Stimulated activated CD8-positive, alpha-beta memory T cell treated with anti-CD3 and anti-CD28 coated beads, Interleukin-4, amount 100 ng/mL, for 4 hours (primary cell): ENCODE measurements at regions not wholly inside any gene's neighbourhood (a gene's known extent, or its start where the extent isn't known, plus 50 kb on each side); places are given as distances from the start of the nearest gene placed in this dataset.

Experiments
- DNase-seq, 2 donors: peaks; one replicate each; pipeline ENCODE4 v3.0.0-alpha.2; 2020; ENCODE audit warnings: low read depth in 2 of 2, low spot score in 1 of 2

DNA sequence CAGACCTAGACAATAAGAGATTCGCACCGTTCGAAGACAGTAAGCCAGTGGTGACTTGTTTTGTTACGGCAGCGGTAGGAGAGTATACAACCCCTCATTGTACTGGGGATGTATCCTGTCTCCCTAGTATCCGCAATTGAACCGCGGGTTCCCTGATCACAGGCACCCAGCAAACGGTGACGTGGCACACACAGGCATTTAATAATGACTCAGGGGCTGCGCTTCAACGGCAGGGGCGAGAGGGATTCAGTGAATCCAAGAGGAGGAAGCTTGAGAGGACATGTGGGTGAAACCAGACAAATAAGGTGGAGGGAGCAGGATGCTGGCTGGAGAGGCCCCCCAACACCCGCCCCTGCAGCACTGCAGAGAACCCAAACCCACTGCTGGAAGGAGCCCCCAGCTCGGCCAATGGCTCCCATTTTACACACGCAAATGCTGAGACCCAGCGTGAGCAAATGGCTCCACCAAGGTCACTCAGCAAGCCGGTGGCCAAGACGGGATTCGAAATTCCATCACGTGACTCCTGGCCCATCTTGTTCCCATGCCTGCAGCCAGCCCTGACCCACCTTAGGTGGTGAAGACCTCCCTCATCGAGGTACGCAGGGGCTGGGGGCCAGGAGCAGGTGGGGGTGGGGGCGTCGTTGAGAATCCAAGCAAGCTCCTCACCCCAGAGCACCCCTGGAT, 149.9 kb downstream of the SYF2 start:
- no peak for DNase-seq

GRCh38 chr1:25081496-25081895, 150.8 kb downstream of the SYF2 start:
- no peak for DNase-seq

GRCh38 chr1:25080294-25081209, 150.5 kb upstream of the RUNX3 start:
- DNase-seq: no peak

GRCh38 chr1:25079048-25079447, 149.0 kb upstream of the RUNX3 start:
- no peak for DNase-seq

DNA sequence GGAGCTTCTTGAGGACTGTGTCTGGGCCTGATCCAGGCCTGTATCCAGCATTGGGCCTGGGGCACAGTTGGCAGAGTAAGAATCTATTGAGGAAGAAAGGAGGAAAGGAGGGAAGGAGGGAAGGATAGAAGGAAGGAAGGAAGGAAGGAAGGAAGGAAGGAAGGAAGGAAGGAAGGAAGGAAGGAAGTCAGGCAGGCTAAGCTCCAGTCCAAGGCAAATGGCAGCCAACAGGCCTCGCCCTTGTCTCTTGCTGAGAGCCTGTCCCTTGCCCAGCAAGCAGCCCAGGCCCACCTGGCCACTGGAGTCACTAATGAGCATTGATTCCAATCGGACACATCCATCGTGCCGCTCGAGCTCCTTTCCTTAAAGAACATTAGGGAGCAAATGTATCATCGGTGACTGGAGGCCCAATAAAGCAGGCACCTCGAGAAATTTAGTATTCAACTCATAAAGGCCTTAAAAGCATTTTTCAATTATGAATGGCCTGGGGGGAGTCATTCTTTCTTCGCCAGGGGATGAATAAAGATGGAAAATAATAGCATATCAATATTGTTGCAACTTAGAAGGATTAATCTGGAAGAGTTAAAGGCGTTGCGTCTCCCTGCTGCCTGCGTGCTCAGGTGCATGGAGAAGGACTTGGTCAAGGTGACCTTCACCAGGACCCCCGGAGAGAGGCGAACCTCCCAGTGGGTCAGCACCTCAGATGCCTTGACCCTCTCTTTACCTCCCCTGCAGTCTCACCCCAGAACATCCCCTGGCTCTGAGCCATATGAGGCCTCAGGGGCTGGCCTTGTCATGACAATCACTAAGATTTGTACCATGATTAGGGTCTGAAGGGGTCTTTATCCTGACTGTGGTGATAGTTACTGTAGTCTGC, 144.5 kb upstream of the RUNX3 start:
- DNase-seq: no peak

GRCh38 chr1:25073640-25074270, 143.7 kb upstream of the RUNX3 start:
- no peak for DNase-seq

- DNase-seq: no peak
Observed at GRCh38 chr1:25072461-25072860, 142.4 kb upstream of the RUNX3 start.

DNA sequence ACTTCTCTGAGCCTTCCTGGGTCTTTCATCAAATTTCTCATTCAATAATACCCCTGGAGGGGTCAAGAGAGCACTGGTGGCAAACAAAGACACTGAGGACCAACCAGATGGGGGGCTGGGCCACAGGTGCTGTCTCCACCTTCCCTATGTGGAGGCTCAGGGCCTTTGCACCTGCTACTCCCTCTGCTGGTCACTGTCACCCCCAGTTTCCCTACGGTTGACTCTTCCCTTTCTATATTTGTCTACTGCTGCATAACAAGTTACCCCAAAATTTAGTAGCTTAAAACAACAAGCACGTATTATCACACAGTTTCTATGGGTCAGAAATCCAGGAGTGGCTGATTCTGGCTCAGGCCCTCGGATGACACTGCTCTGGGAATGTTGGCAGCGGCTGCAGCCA, 138.8 kb upstream of the RUNX3 start:
- DNase-seq: no peak

- no peak for DNase-seq
Observed at GRCh38 chr1:25068316-25068715, 138.2 kb upstream of the RUNX3 start.

GRCh38 chr1:25067518-25068251, 137.6 kb upstream of the RUNX3 start:
- no peak for DNase-seq

GRCh38 chr1:25066731-25067517, 136.8 kb upstream of the RUNX3 start:
- no peak for DNase-seq

- no peak for DNase-seq
Observed at GRCh38 chr1:25066256-25066655, 136.2 kb upstream of the RUNX3 start.

DNA sequence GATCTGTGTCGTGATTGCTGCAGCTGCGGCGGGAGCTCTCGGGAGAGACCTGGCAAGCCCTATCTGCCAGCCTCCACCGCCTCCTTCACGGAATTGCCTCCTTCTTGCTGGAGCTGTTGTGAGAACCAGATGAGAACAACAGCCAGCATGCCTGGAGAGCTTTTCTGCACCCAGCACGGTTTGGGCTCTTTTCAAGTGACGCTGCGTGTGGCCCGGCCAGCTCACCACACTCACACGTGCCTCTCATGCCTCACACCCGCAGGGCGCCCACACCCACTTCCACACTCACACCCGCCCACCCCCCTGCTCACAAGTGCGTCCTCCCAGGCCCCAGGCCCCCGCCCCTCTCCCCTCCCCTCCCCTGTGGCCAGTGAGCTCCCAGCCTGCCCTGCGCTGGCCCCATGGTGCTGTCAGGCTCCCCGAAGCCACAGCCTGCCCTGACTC, 135.7 kb upstream of the RUNX3 start:
- DNase-seq: peak; percentile 14 to 64

DNA sequence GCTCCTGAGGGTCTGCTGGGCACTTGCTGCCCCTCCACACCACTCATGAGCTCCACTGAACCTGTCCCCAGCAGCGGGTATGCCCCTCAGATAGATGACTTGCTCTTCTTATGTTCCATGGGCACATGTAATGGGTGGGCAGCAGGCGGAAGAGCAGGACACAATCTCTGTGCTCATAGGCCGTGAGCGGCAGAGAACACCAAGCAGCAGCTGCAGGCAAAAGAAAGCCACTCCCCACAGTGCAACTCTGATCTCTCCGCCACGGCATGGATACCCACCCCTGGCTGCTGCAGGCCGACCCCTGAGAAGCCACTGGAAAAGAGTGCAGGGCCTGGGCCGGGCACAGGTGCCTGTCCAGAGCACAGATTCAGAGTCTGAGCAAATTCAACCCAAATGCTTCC, 135.2 kb upstream of the RUNX3 start:
- DNase-seq: no peak

GRCh38 chr1:25064465-25065240, 134.6 kb upstream of the RUNX3 start:
- peak in 1 of 2 donors; percentile 40 for DNase-seq

DNA sequence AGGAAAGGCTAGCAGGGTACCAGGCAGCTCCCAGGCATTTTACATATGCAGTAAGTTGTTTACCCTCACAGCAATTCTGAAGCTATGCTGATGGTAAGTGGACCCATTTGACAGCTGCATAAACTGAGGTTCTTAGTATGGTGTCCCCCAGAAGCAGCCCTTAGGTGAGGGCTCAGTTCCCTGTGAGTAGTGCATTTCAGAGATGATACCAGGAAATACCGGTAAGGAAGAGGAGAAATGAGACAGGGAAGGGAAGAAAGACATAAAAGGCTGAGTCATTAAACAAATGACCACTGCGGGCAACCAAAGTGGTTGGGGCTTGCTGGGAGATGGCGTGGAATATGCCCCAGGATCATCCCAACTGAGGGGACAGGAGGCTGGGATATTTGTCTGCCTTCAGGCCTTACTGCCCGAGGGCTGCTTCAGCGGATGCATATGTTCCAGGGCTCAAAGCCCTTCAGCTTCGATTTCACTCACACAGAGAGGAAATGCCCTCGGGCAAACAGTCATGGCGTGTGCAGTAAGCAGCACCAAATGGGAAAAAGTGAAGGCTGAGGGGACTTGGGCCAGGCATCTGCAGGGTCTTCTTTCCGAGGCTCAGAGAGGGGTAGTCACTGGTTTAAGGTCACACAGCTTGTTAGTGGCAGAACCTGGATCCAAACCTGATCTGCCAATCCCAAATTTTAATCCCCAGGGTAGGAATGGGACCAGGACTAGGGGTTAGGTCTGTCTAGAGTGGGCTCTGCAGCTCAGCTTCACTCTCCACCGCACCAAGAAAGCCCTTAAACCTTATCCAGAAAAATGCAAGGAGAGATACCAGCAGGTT, 133.7 kb upstream of the RUNX3 start:
- DNase-seq: no peak

- DNase-seq: no peak
Observed at GRCh38 chr1:25062621-25063255, 132.7 kb upstream of the RUNX3 start.
